BJ (cell line): ENCODE measurements at regions not wholly inside any gene's neighbourhood (a gene's known extent, or its start where the extent isn't known, plus 50 kb on each side); places are given as distances from the start of the nearest gene placed in this dataset.
"Not testable (repeated sequence)": the region's sequence is repeated elsewhere in the genome, so short reads cannot be mapped to it uniquely, and the experiment has no call there.

Experiments
- CTCF ChIA-PET: fragments of 350-600 bp; formaldehyde crosslinking; extraction: SDS; loops from one replicate; lab custom pipeline; 2021; ENCODE audit warnings: antibody characterized with exemption, inconsistent platforms; lab: Yijun Ruan, JAX
- POLR2A ChIA-PET: fragments of 300-600 bp; sonication (Branson Sonifier 250); formaldehyde crosslinking; extraction: SDS; loops from one replicate; lab custom pipeline; 2021; ENCODE audit warnings: antibody characterized with exemption; lab: Charles Lee
- DNase-seq: peaks from one replicate; pipeline ENCODE4 v3.0.0-alpha.2; 2011; ENCODE audit warnings: low read depth
- H3K27me3 ChIP-seq: 2 replicates; pipeline ENCODE4 v1.6.0; 2011; ENCODE audit warnings: low read length; ENCODE audit not compliant: control insufficient read depth, insufficient read depth
- H3K36me3 ChIP-seq: 2 replicates; pipeline ENCODE4 v1.5.1; 2011; ENCODE audit warnings: low read length; ENCODE audit not compliant: control insufficient read depth, insufficient read depth
- H3K4me3 ChIP-seq: 2 replicates; pipeline ENCODE4 v1.5.1; 2011; ENCODE audit warnings: low read depth, mild to moderate bottlenecking, control low read depth, low read length
- TF ChIP-seq, protein P1 (sequence below): IDR thresholded peaks from 2 replicates; pipeline ENCODE4 v1.5.1; 2011; ENCODE audit warnings: low read depth, mild to moderate bottlenecking, control low read depth, inconsistent platforms, low read length, moderate library complexity; ENCODE audit not compliant: insufficient read depth

DNA sequence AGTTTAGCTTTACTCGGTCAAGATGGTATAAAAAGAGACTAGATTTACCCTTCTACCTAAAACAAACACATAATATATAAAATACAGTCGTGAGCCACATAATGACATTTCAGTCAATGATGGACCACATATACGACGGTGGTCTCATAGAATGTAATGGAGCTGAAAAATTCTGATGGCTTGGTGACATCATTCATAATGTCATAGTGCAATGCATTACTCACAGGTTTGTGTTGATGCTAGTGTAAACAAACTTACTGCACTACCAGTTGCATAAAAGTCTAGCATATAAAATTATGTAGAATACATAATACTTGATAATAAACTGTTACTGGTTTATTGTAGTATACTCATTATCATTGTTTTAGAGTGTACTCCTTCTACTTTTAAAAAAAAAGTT, 115.9 kb upstream of the GDNF start:
- TF ChIP-seq, protein P1, sequence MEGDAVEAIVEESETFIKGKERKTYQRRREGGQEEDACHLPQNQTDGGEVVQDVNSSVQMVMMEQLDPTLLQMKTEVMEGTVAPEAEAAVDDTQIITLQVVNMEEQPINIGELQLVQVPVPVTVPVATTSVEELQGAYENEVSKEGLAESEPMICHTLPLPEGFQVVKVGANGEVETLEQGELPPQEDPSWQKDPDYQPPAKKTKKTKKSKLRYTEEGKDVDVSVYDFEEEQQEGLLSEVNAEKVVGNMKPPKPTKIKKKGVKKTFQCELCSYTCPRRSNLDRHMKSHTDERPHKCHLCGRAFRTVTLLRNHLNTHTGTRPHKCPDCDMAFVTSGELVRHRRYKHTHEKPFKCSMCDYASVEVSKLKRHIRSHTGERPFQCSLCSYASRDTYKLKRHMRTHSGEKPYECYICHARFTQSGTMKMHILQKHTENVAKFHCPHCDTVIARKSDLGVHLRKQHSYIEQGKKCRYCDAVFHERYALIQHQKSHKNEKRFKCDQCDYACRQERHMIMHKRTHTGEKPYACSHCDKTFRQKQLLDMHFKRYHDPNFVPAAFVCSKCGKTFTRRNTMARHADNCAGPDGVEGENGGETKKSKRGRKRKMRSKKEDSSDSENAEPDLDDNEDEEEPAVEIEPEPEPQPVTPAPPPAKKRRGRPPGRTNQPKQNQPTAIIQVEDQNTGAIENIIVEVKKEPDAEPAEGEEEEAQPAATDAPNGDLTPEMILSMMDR: no peak
- no peaks in the 10 kb centered on the region for H3K27me3 ChIP-seq
- no peak overlapping the region for H3K4me3 ChIP-seq
- POLR2A ChIA-PET: no interaction called here
- H3K36me3 ChIP-seq: no peaks in the 10 kb centered on the region
- CTCF ChIA-PET: interaction anchor here (1.2 kb wide), 1 partner anchor 15 kb away, joined by 3 read pairs; no protein-coding TSS in a partner anchor
- no peak for DNase-seq

DNA sequence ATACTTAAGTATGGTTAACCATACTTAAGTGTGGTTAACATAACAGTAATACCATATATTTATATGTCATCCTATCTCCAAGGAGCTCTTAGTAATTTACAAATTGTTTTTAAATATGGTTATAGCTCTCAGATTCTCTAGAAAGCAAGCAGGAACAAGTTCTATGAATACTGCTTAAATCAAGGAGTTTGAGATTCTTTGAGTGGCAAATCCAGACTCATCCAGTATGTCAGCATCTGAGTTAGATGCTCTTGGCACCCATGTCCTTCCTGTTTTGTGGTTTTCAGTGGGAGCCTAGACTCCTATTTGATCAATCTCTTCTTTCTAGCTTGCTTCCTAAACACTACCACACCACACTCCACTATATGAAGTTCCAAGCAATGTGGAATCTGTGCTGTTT, 114.7 kb upstream of the GDNF start:
- CTCF ChIA-PET: no interaction called here
- POLR2A ChIA-PET: no interaction called here
- H3K4me3 ChIP-seq: no peak overlapping the region
- H3K36me3 ChIP-seq: no peaks in the 10 kb centered on the region
- no peaks in the 10 kb centered on the region for H3K27me3 ChIP-seq
- TF ChIP-seq, protein P1: no peak
- no peak for DNase-seq

DNA sequence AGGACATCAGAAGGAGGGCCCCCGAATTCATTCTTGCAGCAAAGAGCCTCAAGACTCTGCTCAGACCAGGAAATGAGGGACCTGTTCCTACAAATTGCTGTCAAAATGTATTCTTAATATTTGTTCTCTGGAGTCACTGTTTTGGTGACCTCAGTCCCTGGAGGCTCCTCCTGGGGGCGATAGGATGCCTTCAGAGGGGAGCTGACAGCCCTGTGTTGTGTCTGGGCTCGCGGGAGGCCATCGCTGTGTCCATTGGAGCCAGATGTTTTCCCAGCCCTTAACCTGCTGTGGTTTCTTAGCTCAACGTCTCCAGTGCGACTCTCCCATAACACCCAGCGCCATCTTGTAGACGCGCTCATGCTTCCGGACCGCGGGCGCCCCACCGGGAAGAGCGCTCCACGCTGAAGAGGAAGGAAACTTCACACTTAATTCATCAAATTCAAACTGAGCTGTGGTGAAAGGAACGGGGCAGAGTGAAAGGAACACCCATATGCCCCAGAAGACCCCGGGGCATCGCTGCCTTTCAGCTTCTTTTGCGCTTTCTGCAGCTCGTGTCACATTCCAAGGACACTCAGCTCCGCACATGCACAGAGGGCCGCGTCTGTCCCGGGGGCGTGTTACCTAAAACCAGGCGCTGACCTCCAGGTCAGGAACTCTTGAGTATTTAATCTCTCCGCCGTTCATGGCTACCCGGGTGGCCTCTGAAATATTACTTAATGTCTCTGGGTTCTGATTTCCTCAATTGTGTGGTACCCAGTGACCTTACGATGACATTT, 112.3 kb upstream of the GDNF start:
- H3K36me3 ChIP-seq: no peaks in the 10 kb centered on the region
- ChIA-PET POLR2A (no interaction called here), CTCF (interaction anchor here (0.9 kb wide), 1 partner anchor 14 kb away, joined by 3 read pairs; no protein-coding TSS in a partner anchor)
- no peak for DNase-seq
- no peak overlapping the region for H3K4me3 ChIP-seq
- TF ChIP-seq, protein P1: no peak
- H3K27me3 ChIP-seq: no peaks in the 10 kb centered on the region

DNA sequence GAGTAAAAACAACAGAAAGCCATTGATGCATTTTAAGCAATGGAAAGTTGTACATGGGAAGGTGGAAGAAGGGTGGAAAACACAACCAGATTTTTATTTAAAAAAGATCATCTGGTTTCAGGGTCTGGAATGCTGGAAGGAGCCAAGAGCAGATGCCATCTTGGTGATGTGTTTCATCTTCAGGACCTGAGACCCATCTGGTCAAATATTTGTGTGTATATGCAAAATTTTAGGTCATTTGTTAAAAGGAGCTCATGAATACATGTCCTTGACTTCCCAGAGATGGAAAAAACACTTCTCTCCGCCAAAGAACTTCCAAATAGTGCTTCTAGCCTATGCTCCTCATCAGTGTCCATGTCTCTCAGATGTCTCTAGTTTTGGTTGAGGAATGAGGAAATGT, 110.6 kb upstream of the GDNF start:
- no peak for DNase-seq
- ChIA-PET CTCF (interaction anchor here (0.6 to 2.0 kb wide), 3 partner anchors 28 to 644 kb away, joined by 3 to 5 read pairs (median 3); no protein-coding TSS in a partner anchor), POLR2A (no interaction called here)
- Histone ChIP-seq H3K27me3 (no peaks in the 10 kb centered on the region), H3K4me3 (no peak overlapping the region), H3K36me3 (no peaks in the 10 kb centered on the region)
- TF ChIP-seq, protein P1: no peak

DNA sequence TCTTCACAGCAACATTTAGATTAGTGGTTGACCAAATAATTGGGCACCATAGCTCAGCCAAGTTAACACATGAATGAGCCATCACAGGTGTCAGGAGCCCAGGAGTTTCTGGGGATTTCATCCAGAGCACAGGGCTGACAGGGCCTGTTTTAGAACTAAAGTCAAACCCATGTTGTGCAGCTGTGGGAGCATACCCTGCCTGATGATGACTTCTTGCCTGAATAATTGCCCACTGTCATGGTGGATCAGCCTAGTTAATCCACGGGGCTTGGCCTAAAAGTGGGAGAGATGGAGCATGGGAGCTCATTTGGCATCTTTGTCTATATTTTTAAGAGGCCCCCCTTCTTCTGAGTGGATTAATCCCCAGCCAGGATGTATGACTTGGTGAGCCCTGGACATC, 105.6 kb upstream of the GDNF start:
- no peak overlapping the region for H3K4me3 ChIP-seq
- ChIA-PET CTCF (no interaction called here), POLR2A (no interaction called here)
- no peaks in the 10 kb centered on the region for H3K27me3 ChIP-seq
- DNase-seq: no peak
- TF ChIP-seq, protein P1: no peak
- no peaks in the 10 kb centered on the region for H3K36me3 ChIP-seq

DNA sequence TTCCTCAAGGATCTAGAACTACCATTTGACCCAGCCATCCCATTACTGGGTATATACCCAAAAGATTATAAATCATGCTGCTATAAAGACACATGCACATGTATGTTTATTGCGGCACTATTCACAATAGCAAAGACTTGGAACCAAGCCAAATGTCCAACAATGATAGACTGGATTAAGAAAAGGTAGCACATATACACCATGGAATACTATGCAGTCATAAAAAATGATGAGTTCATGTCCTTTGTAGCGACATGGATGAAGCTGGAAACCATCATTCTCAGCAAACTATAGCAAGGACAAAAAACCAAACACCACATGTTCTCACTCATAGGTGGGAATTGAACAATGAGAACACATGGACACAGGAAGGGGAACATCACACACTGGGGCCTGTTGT, 103.3 kb upstream of the GDNF start:
- H3K36me3 ChIP-seq, H3K4me3 ChIP-seq, POLR2A ChIA-PET, CTCF ChIA-PET, H3K27me3 ChIP-seq, DNase-seq: not testable (repeated sequence)
